Loucy (cell line): ENCODE measurements at regions not wholly inside any gene's neighbourhood (a gene's known extent, or its start where the extent isn't known, plus 50 kb on each side); places are given as distances from the start of the nearest gene placed in this dataset.

Experiments used
- H2AFZ ChIP-seq: fragments of 200-600 bp; sonication (generic); 2 replicates; pipeline ENCODE4 v1.6.0; 2016; ENCODE audit warnings: antibody characterized with exemption, mild to moderate bottlenecking, low read length, moderate library complexity
- H3F3A ChIP-seq: fragments of 200-600 bp; 2 replicates; pipeline ENCODE4 v1.6.0; 2016; ENCODE audit warnings: antibody characterized with exemption, low read depth, mild to moderate bottlenecking
- H3K27me3 ChIP-seq: fragments of 200-600 bp; sonication (generic); 2 replicates; pipeline ENCODE4 v1.6.1; 2014; ENCODE audit warnings: low read length, mild to moderate bottlenecking; ENCODE audit not compliant: insufficient read depth, poor library complexity, severe bottlenecking
- H3K36me3 ChIP-seq: fragments of 200-600 bp; sonication (generic); 2 replicates; pipeline ENCODE4 v1.6.1; 2016; ENCODE audit warnings: low read length; ENCODE audit not compliant: insufficient read depth
- H3K4me1 ChIP-seq: fragments of 200-600 bp; sonication (generic); 2 replicates; pipeline ENCODE4 v1.5.1; 2014; ENCODE audit warnings: low read length, mild to moderate bottlenecking; ENCODE audit not compliant: insufficient read depth, poor library complexity, severe bottlenecking
- H3K4me2 ChIP-seq: fragments of 200-600 bp; sonication (generic); 2 replicates; pipeline ENCODE4 v1.6.0; 2014; ENCODE audit warnings: antibody characterized with exemption, low read length, low read depth, mild to moderate bottlenecking; ENCODE audit not compliant: poor library complexity, severe bottlenecking
- H3K4me3 ChIP-seq: fragments of 200-600 bp; sonication (generic); 2 replicates; pipeline ENCODE4 v1.5.1; 2014; ENCODE audit warnings: low read length, mild to moderate bottlenecking, mixed read lengths; ENCODE audit not compliant: poor library complexity, severe bottlenecking
- H3K79me2 ChIP-seq: fragments of 200-600 bp; sonication (generic); 2 replicates; pipeline ENCODE4 v1.6.1; 2014; ENCODE audit warnings: low read length; ENCODE audit not compliant: insufficient read depth
- H3K9ac ChIP-seq: fragments of 200-600 bp; sonication (generic); 2 replicates; pipeline ENCODE4 v1.6.0; 2014; ENCODE audit warnings: mild to moderate bottlenecking, low read depth, low read length, moderate library complexity; ENCODE audit not compliant: poor library complexity, severe bottlenecking
- H3K9me2 ChIP-seq: fragments of 200-600 bp; sonication (generic); replicated peaks from 2 replicates; pipeline ENCODE4 v1.6.1; 2016; ENCODE audit warnings: low read depth, low read length, mixed read lengths
- H3K9me3 ChIP-seq: fragments of 200-600 bp; sonication (generic); 2 replicates; pipeline ENCODE4 v1.6.1; 2014; ENCODE audit warnings: mild to moderate bottlenecking, antibody characterized with exemption, low read length, low read depth; ENCODE audit not compliant: insufficient read depth
- H4K20me1 ChIP-seq: fragments of 200-600 bp; sonication (generic); 2 replicates; pipeline ENCODE4 v1.6.0; 2014; ENCODE audit warnings: antibody characterized with exemption, low read length, mild to moderate bottlenecking; ENCODE audit not compliant: insufficient read depth, poor library complexity, severe bottlenecking
- EZH2phosphoT487 ChIP-seq: fragments of 200-600 bp; IDR thresholded peaks from 2 replicates; pipeline ENCODE4 v1.6.1; 2018; ENCODE audit warnings: antibody characterized with exemption, mild to moderate bottlenecking, moderate library complexity, borderline replicate concordance
- TF ChIP-seq, protein P1 (sequence below): fragments of 200-600 bp; sonication (generic); conservative IDR thresholded peaks from 2 replicates; pipeline ENCODE4 v1.5.1; 2014; ENCODE audit warnings: mild to moderate bottlenecking, antibody characterized with exemption, low read length

- TF ChIP-seq EZH2phosphoT487, result no peak
- TF ChIP-seq, protein P1, sequence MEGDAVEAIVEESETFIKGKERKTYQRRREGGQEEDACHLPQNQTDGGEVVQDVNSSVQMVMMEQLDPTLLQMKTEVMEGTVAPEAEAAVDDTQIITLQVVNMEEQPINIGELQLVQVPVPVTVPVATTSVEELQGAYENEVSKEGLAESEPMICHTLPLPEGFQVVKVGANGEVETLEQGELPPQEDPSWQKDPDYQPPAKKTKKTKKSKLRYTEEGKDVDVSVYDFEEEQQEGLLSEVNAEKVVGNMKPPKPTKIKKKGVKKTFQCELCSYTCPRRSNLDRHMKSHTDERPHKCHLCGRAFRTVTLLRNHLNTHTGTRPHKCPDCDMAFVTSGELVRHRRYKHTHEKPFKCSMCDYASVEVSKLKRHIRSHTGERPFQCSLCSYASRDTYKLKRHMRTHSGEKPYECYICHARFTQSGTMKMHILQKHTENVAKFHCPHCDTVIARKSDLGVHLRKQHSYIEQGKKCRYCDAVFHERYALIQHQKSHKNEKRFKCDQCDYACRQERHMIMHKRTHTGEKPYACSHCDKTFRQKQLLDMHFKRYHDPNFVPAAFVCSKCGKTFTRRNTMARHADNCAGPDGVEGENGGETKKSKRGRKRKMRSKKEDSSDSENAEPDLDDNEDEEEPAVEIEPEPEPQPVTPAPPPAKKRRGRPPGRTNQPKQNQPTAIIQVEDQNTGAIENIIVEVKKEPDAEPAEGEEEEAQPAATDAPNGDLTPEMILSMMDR, result no peak
- H3F3A ChIP-seq, result no peaks in the 10 kb centered on the region
- peaks cover 39% of the 10 kb centered on the region for H3K4me1 ChIP-seq
- H3K36me3 ChIP-seq, result no peaks in the 10 kb centered on the region
- no peaks in the 10 kb centered on the region for H3K9me3 ChIP-seq
- no peaks in the 10 kb centered on the region for H3K27me3 ChIP-seq
- H2AFZ ChIP-seq, result peak overlapping the region; percentile 9; the same call in 1 of the 2 replicates
- H3K4me3 ChIP-seq, result peak overlapping the region; percentile 33
- no peaks in the 10 kb centered on the region for H3K9me2 ChIP-seq
- H4K20me1 ChIP-seq, result no peaks in the 10 kb centered on the region
- no peaks in the 10 kb centered on the region for H3K79me2 ChIP-seq
- no peak overlapping the region for H3K9ac ChIP-seq
- H3K4me2 ChIP-seq, result peak overlapping the region; percentile 46
These were observed 237.5 kb downstream of the COG6 start for GRCh38 chr13:39892721-39893685.

GRCh38 chr13:39893808-39894207, 238.3 kb downstream of the COG6 start:
- Histone ChIP-seq H3K27me3 (no peaks in the 10 kb centered on the region), H3K36me3 (no peaks in the 10 kb centered on the region), H2AFZ (no peak overlapping the region), H3K9me3 (no peaks in the 10 kb centered on the region), H3K9ac (no peak overlapping the region), H3K4me3 (no peak overlapping the region), H4K20me1 (no peaks in the 10 kb centered on the region), H3F3A (no peaks in the 10 kb centered on the region), H3K79me2 (no peaks in the 10 kb centered on the region), H3K4me1 (peaks cover 39% of the 10 kb centered on the region), H3K9me2 (no peaks in the 10 kb centered on the region), H3K4me2 (no peak overlapping the region)
- TF ChIP-seq EZH2phosphoT487, result no peak
- TF ChIP-seq, protein P1, result no peak

GRCh38 chr13:39894586-39894985, 239.1 kb downstream of the COG6 start:
- no peaks in the 10 kb centered on the region for H3K27me3 ChIP-seq
- no peaks in the 10 kb centered on the region for H3K79me2 ChIP-seq
- H3F3A ChIP-seq, result no peaks in the 10 kb centered on the region
- no peaks in the 10 kb centered on the region for H3K9me2 ChIP-seq
- peak overlapping the region; percentile 28 for H3K4me2 ChIP-seq
- H3K9me3 ChIP-seq, result no peaks in the 10 kb centered on the region
- no peaks in the 10 kb centered on the region for H3K36me3 ChIP-seq
- no peak overlapping the region for H3K4me3 ChIP-seq
- TF ChIP-seq, protein P1, result no peak
- TF ChIP-seq EZH2phosphoT487, result no peak
- no peaks in the 10 kb centered on the region for H4K20me1 ChIP-seq
- H3K4me1 ChIP-seq, result peaks cover 39% of the 10 kb centered on the region
- H3K9ac ChIP-seq, result no peak overlapping the region
- no peak overlapping the region for H2AFZ ChIP-seq
